SK-N-MC (cell line): ENCODE measurements at regions not wholly inside any gene's neighbourhood (a gene's known extent, or its start where the extent isn't known, plus 50 kb on each side); places are given as distances from the start of the nearest gene placed in this dataset.

Experiments
- EZH2 ChIP-seq: fragments of 200-600 bp; sonication (generic); IDR thresholded peaks from one replicate; pipeline ENCODE4 v1.6.1; 2017; ENCODE audit warnings: antibody characterized with exemption
- FOXP2 ChIP-seq: optimal IDR thresholded peaks from 2 replicates; pipeline ENCODE3; 2011; ENCODE audit warnings: mild to moderate bottlenecking, moderate library complexity; ENCODE audit not compliant: insufficient read depth; ENCODE audit errors: extremely low read length, control extremely low read depth
- POLR2AphosphoS5 ChIP-seq: IDR thresholded peaks from 2 replicates; pipeline ENCODE4 v1.6.1; 2012; ENCODE audit warnings: mild to moderate bottlenecking, low read depth, low read length, borderline replicate concordance

GRCh38 chr1:221013691-221014660, 134.7 kb downstream of the HLX start:
- TF ChIP-seq POLR2AphosphoS5 = no peak
- TF ChIP-seq EZH2 = no peak
- no peak for TF ChIP-seq FOXP2
